ENCODE measurements at regions not wholly inside any gene's neighbourhood (a gene's known extent, or its start where the extent isn't known, plus 50 kb on each side); places are given as distances from the start of the nearest gene placed in this dataset.
"Not testable (repeated sequence)": the region's sequence is repeated elsewhere in the genome, so short reads cannot be mapped to it uniquely, and the experiment has no call there.

DNA sequence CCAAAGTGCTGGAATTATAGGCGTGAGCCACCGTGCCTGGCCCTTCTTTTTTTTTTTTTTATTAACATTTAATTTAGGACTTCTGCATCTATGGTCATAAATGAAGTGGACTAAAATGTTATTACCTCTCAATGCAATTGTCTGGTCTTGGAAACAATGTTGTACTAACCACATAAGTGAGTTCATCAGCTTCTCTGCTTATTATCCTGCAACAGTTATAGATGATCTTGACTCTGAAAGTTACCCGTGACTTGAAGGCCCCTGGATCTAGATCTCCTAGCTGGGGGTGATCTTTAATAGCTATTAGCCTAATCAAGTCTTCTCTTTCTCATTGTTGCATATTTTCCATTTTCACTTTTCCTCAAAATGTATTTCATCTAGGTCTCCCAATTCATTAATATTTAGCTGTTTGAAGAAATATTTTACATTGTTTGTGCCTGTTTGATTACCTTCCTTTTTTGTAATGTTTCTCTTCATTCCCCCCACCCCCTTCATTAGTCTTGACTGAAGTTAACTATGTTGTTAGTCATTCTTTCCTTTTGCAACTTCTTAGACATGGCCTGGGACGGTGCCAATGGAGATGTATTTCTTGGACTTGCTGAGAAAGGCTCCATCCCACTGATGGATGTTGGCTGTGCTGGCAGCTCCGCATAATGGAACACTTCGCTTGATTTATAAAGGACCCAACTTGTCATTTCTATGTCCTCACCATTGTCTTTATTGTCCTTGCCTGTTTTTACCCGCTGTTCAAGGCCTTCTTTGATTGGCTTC, 141.6 kb upstream of the RIOK3 start:
- DNase-seq, result no peak

DNA sequence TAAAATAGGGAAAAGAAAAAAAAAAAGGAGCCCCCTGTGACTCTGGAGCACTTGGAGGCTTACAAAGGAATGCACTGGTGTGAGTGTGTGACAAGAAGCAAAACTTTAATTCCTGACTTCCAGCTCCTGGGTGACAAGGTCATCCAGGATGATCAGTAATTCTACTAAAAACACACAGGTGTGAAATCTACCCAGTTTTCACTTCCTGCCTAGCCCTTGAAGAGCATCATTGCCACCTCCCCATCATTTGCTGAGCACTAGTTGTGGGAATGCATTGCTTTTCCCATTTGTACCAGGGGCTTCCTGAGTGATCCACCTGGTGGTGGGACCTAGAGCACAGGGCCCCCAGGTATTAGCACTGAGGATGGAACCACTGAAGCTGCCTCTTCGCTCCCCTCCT, 139.7 kb upstream of the RIOK3 start:
- DNase-seq, result no peak

DNA sequence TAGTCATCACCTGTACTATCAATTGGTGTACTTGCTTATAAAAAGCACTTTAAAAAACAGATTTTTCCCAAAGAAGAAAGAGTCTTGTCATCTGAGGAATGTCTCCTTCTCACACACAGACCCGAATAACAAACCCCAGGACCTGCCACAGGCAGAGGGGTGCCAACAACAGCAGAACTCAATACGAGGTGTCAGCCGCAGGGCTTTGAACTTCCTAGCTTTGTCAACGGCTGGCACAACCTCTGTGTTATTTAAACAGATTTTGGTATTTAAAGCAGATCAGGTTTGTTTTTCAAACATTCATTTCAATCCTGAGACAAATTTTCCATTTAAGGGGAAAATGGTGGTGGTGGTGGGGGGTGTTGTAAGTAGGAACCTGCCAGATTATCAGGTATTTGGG, 138.4 kb upstream of the RIOK3 start:
- no peak for DNase-seq

DNA sequence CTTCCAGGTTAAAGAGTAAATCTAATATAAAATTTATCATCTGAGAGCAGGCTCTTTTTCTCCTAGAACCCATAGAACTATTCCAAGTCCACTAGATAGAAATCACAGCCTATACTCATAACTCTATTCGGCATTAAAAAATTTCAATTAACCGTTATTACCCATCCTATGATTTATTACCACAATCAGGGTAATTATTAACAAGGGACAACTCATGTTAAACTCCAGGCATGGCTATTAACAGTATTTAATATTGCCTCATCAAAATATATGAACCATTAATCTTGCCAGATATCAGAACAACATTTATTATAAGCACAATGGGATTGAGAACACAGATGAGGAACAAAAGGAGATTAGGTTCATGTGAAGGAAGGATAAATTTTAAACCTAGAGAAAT, 136.8 kb upstream of the RIOK3 start:
- DNase-seq, result no peak

DNA sequence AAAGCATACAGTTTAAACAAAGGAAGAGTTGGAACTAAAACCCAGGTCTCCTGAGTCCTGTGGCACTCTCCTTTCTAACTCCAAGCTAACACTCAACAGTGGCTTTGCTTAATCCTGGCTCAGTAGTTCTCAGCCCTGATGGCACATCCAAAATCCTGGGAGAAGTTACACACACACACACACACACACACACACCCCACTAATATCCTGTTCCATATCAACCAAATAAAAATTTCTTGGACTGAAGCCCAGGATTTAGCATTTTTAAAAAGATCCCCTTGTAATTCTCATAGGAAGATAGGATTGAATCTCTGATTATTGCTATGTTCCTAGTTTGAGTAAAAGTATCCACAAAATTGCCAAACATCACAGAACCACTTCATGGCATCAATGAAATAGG, 136.1 kb upstream of the RIOK3 start:
- DNase-seq, result no peak

DNA sequence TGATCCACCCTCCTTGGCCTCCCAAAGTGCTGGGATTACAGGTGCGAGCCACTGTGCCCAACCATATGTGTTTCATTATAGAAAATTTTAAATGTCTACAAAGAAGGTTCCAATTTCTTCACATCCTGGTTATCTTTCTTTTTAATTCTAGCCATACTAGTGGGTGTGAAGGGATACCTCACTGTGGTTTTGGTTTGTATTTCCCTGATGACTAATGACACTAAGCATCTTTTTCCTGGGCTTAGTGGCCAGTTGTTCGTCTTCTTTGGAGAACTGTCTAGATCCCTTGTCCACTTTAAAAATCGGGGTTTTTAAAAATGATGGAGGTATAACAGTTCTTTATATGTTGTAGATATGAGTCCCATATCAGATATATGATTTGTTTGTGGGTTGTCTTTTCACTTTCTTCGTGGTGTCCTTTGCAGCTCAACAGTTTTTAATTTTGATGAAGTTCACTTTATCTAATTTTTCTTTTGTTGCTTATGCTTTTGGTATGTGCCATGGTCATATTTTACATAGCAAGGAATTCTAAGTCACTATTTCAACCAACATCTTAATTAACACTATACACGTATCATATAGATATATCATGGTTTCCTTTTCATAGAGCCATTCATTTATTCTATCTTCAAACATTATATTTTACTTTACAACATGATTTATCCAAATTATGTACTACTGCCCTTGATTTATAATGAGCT, 135.0 kb upstream of the RIOK3 start:
- DNase-seq, result no peak

DNA sequence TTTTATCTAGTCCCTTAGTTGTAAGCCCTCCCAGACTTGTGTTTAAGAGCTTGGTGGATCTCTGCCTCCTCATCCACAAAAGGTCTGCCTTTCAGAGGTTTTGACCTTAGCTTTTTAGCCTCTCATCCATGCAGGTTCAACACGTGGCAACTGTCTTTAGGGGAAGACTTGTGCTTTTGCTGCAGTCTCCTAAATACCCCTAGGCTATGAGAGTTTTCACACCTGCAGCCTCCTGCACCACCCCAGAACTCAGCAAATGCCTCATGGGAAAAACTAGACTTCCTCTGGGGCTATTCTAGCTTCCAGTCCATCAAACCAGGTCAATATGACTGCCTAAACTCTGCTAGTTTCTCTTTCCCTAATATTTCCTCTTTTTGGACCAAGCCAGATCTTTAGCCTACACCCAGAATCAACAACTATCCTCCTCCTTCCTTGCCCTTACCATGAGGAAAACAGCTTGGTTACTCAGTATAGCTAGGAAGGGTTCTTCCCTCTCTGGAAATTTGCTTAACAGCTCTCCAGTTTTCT, 132.3 kb upstream of the RIOK3 start:
- no peak for DNase-seq

DNA sequence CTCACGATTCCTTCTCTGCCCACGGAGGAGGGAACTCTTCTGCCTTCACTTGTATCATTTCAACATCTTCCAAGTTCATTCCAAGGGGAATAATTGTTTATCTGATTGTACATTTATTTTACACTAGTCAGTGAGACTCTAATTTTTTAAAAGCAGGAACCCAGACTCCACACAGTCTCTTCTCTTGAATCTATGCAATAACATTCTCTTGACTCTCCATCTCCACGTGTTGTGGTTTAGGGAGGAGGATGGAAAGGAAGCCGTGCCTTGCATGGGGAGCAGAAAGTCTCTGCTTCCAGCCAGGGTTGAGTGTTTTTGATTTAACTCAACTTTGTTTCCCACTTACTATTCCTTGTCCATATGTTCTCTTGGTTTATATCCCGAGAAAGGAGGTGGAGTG, 131.1 kb upstream of the RIOK3 start:
- no peak for DNase-seq

DNA sequence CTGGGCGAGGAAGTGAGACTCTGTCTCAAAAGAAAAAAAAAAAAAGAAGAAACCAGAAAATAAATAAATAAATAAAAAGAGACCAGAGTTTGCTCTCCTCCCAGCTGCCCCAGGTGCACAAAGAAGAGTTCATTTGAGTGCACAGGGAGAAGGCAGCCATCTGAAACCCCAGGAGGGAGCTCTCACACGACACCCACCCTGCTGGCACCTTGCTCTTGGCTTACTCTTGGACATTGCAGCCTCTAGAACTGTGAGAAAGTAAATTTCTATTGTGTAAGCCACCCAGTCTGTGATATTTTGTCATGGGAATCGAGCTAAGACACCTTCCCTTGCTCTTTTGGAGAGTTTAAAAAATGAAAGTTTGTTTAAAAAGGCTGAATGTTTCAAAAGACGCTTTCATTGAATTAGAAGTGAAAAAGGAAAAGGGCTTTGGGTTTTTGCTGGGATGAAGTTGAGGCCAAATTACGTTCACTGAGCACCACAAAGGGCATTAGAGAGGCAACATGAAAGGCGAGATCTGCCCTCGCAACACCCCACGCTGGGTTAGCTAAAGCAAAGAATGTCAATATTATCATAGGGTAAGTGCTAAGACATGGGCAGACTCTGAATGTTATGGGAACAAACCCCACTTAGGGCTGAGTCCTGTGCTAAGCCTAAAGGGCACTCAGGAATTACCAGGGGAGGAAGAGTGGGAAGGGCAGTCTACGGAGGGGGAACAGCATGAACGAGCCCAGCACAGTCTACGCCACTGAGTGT, 128.9 kb upstream of the RIOK3 start:
- DNase-seq, result no peak

DNA sequence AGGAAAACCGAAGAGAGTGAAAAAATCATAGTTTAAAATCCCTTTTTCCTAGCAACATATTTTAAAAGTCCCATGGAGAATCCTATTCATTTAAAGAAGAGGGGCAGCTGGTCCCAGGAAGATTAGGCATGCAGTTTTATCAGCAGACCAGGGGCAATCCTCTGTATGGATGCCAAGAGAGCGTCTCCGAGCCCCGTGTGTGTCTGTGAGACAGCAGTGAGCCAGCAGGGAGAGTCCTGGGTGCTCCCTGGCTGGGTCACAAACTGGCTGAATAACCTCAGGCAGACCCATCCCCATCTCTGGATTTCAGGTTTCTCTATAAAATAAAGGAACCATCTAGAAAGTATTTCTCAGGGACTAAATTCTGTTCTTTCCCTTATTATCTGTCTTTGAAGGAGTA, 128.2 kb upstream of the RIOK3 start:
- DNase-seq, result no peak

DNA sequence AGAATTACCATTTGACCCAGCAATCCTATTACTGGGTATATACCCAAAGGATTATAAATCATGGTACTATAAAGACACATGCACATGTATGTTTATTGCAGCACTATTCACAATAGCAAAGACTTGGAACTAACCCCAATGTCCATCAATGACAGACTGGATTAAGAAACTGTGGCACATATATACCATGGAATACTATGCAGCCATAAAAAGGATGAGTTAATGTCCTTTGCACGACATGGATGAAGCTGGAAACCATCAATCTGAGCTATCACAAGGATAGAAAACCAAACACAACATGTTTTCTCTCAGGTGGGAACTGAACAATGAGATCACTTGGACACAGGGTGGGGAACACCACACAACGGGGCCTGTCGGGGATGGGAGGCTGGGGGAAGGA, 123.4 kb upstream of the RIOK3 start:
- DNase-seq, result not testable (repeated sequence)

DNA sequence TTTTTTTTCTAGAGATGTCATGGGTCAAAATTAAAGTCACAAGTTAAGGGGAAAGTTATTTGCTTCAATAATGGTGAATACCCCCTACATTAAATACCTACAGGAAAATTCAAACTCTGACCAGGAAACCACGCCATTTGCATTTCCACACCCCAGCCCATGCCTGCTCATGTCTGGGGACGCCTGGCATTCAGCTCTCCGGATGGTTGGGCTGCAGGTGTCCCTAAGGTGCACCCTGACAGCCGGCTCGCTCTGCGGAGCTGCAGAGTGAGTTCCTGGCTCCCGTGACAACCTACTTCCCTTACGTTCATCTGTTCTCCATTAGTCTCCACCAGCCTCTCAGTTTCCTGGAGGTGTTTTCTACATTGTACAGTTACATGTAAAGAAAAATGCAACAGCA, 122.7 kb upstream of the RIOK3 start:
- no peak for DNase-seq

DNA sequence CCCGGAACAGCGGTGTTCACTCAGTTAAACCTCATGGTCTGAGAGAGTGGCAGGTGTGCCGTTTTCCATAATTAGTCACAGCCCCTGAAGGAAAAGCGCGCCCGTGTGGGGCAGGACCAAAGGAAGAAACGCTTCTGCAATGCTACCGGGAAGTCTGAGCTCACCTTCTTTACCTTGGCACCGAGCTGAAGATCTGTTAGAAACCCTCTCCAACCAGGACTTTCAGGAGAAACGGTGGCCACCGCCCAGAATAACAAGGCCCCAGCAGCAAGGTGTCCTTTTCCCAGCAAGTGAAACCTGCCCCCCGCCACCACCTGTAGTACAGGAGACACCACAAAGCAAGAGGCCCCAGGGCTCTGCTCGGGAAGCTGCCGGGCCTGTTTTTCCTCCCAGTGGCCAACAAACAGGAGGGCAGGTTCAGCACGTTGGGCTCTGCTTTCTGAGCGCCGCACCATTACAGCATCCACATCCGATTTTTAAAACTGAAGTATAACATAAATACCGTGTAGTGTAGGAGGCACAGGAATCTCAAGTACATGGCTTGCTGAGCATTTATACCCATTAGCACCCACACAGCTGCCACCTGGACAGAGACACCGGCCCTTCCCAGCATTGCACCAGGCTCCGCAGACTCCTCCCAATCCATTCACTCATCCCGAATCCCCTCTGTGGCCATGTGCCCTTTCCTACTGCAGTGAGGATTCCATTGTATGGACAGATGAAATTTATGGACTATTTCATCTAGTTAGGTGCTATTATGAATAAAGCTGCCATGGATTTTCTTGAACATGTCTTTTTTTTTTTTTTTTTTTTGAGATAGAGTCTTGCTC, 121.8 kb upstream of the RIOK3 start:
- no peak for DNase-seq

DNA sequence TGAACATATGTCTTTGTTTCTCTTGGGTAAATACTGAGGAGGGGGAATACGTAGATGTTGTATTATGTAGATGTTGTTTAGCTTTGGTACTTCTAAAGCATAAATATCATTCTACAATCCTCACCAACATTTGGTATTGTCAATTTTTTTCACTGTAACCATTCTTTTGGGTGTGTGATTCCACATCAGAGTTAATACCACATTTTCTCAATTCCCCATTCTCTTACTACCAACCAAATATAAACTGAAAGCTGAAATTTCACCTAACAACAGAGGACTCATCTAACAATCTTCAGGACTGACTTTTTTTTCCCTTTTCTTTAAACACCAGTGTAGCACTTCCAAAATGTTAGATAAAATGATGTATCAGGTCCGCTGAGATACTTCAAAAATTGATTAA, 120.7 kb upstream of the RIOK3 start:
- no peak for DNase-seq

DNA sequence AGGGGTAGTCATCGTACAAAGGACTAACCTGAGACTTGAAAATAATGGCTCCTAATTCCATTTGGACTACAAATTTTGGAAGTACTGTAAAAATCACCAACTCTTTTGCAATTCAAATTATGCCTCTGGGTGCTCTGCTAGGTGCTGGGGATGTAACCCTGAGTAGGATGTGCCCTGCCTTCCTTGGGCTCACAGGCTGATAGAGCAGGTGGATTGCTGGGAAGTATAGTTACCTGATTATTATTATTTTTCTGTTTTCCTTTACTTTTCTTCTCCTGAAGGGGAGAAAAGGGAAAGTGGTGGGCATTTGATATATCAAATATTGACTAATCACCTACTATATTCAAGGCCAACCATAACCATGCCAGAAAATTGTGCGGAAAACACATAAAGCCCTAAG, 119.3 kb upstream of the RIOK3 start:
- no peak for DNase-seq

DNA sequence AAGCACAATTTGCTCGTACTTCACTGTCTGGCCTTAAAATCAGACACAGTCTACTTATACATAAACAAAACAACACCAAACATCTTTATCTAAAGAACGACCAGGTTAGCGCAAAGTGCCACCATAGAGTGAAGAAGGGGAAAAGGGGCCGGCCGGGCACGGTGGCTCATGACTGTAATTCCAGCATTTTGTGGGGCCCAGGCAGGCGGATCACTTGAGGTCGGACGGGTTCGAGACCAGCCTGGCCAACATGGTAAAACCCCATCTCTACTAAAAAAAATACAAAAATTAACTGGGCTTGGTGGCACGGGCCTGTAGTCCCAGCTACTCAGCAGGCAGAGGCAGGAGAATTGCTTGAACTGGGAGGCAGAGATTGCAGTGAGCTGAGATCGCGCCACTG, 118.5 kb upstream of the RIOK3 start:
- no peak for DNase-seq

DNA sequence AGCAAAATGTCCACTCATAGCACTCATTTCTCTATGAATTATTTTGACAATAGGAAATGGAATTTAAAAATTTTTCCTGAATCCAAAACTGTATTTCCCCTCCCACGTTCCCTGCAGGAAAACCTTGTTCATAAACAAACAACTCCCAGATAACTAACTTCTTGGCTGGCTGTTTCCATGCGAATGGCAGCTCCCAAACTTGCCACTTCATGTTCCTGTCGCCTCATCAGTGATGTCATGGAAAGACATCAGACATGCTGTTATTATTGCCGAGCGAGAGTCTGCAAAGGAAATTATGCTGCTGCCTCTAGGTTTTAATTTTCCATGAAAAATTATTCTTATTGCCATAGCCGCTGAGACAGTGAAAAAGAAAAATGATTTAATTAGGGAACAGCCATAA, 117.0 kb upstream of the RIOK3 start:
- DNase-seq, result no peak

DNA sequence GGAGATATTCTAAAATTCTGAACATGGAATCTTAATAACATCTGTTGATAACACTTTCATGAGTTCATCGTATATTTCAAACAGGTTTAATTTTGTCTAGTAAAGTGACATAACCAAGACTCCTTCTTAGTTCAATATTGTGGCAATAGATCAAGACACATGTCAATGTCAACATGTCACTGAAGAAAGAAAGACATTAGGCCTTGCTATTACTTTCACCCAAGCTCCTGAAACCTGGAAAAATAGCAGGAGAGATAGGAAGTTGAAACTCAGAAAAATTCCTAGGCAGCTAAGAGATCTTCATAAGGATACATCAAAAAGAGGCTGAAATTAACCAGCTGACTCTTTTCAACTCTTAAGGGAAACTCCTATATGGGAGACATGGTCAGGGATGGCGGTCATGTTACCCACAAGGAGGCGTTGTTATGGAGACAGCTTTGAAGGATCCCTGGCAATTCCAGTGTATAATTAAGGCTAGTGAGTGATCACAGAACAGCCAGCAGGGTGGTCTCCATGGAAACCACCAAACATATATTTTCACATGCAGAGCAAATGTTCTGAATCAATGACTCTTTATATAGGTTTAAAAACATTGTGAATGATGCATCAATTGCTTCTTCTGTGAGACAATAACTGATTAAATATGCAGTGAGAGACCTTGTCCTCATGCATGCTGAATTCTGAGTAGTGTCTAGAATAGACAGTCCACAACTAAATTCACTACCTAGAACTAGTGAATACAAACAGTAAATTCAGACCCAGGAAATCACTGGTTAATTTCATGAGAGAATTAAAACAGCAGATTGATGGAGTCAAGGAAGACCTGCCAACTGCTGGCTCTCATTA, 115.3 kb upstream of the RIOK3 start:
- no peak for DNase-seq

DNA sequence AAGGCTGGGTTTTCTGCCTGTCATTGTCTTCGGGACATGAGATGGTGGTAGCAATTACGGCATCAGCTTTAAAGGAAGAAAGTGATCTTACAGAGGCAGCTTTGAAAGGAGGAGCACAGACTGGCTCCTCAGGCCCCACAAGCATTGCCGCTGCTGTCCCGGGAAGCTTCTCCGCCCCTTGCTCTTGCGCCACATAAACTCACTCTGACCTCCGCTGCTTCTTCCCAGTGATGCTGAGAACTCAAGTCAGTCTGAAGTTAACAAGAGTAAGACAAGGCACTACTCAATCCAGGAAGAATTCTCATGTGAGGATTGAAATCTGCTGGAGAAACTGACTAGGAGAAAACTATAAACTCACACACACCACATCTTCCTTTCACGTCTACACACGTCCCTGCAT, 112.4 kb upstream of the RIOK3 start:
- DNase-seq, result no peak

DNA sequence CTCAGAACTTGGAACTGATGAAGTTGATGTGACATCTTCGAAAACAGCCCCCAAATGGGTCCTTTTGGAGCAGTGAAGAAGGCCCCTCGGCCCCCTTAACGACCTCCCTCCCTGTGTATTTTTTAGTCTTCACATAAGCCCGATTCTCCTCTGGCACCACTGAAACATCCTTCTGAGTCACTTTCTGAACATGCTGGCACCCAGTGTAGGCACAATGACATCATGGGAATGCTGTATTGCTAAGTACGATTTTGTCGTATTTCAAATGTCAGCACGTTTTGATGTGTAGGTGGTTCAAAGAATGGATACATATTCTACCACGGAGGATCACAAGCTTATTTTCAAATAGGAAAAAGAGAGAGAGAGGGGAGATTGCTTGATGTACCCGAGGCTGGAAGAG, 111.7 kb upstream of the RIOK3 start:
- DNase-seq, result no peak

DNA sequence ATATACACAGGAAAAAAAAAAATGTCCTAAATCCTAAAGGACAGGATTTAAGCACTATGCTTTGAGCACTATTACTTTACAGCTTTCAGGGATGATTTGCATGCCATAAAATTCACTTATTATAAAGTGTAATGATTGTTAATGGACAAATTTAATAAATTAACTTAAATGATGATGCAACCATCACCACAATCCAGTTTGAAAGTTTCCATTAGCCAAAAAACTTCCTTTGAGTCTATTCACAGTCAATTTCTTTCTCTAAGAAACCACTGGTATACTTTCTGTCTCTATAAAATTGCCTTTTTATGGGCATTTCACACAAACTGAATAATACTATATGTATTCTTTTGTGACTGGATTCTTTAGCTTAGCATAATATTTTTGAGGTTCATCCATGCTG, 111.1 kb upstream of the RIOK3 start:
- no peak for DNase-seq

DNA sequence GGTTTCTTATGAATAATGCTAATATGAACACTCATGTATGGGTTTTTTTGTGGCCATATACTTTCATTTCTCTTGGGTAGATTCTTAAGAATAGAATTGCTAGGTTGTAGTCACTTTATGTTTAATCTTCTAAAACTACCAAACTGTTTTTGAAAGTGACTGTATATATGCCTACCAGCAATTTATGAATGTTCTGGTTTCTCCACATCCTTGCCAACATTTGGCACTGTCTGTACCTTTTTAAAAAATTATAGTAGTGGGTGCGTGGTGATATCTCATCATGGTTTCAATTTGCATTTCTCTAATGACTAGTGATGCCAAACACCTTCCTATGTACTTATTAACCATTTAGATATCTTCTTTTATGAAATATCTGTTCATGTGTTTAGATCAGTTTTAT, 110.6 kb upstream of the RIOK3 start:
- DNase-seq, result no peak

Data from hematopoietic multipotent progenitor cell treated with erythropoietin and hydrocortisone succinate and interleukin-3 and kit ligand, for 6 days (in vitro differentiated cells).